VCaP (cell line): ENCODE measurements at regions not wholly inside any gene's neighbourhood (a gene's known extent, or its start where the extent isn't known, plus 50 kb on each side); places are given as distances from the start of the nearest gene placed in this dataset.

Experiments used
- H3K27ac ChIP-seq: fragments of 450-650 bp; 2 replicates; pipeline ENCODE4 v1.5.1; 2017
- CTCF ChIP-seq: fragments of 450-650 bp; conservative IDR thresholded peaks from 2 replicates; pipeline ENCODE4 v1.5.1; 2017; ENCODE audit warnings: mild to moderate bottlenecking, moderate library complexity

- no peak for TF ChIP-seq CTCF
- no peak overlapping the region for H3K27ac ChIP-seq
Observed at GRCh38 chr10:10853954-10854353, 163.7 kb upstream of the CELF2 start.

GRCh38 chr10:10854725-10855124 is 162.9 kb upstream of the CELF2 start:
- no peak for TF ChIP-seq CTCF

GRCh38 chr10:10855151-10855581 is 162.5 kb upstream of the CELF2 start:
- TF ChIP-seq CTCF = no peak
- H3K27ac ChIP-seq = no peak overlapping the region

More at GRCh38 chr10:10854725-10855124, 162.9 kb upstream of the CELF2 start:
- no peak overlapping the region for H3K27ac ChIP-seq

DNA sequence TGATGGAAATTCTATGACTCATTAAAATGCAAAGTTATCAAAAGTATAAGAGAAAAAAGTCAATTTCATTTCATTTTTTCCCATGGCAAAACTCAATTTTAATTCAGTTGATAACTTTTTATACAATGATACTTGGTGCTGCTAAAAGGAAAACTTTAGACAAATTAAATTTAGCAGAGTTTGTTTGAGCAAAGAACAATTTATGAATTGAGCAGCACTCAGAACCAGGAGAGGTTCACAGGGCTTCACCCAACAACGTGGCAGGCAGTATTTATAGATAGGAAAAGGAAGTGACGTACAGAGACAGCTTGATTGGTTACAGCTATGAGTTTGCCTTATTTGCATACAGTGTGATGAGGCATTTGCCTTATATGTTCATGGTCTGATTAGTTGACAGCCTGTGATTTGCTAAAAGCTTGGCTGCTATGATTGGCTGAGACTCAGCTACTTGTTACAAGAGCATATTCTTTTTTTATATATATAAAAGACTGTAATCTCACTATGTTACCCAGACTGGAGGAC is 157.2 kb upstream of the CELF2 start:
- TF ChIP-seq CTCF = no peak
- H3K27ac ChIP-seq = no peak overlapping the region

- no peak overlapping the region for H3K27ac ChIP-seq
- TF ChIP-seq CTCF = no peak
Observed at GRCh38 chr10:10865303-10865702, 152.4 kb upstream of the CELF2 start.

DNA sequence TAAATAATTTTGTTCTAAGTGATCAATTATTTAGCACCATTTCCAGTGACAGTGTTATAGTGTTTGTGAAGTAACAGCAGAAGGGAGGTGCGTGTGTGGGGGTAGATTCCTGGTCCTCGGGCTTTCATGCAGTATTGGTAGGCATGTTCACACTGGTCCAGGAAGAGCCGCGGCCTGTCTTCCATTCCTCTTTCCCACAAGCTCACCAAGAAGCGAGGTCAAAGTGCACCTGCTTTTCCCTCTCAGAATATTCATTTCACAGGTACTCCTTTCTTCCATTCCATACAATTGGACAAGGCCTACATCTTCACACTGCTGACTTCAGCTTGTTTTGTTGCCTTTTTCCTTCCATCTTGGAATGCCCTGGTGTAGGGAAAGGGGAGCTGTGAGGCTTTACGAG is 151.8 kb upstream of the CELF2 start:
- TF ChIP-seq CTCF = no peak
- no peak overlapping the region for H3K27ac ChIP-seq

- no peak overlapping the region for H3K27ac ChIP-seq
- TF ChIP-seq CTCF = no peak
Observed at GRCh38 chr10:10869592-10869991, 148.1 kb upstream of the CELF2 start.
